Heart left ventricle (tissue), 16 donors: ENCODE measurements at regions not wholly inside any gene's neighbourhood (a gene's known extent, or its start where the extent isn't known, plus 50 kb on each side); places are given as distances from the start of the nearest gene placed in this dataset.

ENCODE experiments used
- ATAC-seq, 4 donors: fragments of 200-7000 bp; cut with Tn5 transposase; one replicate each; pipeline ENCODE4 v1.9.1; 2020 to 2022; ENCODE audit warnings: moderate library complexity in 4 of 4, mild to moderate bottlenecking in 3 of 4, moderate number of reproducible peaks in 1 of 4
- DNase-seq, 5 donors: peaks; one replicate each; pipeline ENCODE4 v3.0.0-alpha.2; 2020
- H3K27ac ChIP-seq, 12 donors: fragments of 200-600 bp; sonication (generic) in 4 of 12; one replicate each; pipeline versions ENCODE4 v1.5.0 to v1.8.0; 2016 to 2022; ENCODE audit warnings: mild to moderate bottlenecking in 2 of 12
- H3K27me3 ChIP-seq, 9 donors: fragments of 200-600 bp; sonication (generic) in 2 of 9; one replicate each; pipeline versions ENCODE4 v1.5.1 to v1.8.0; 2016 to 2022; ENCODE audit warnings: mild to moderate bottlenecking in 3 of 9
- H3K36me3 ChIP-seq, 9 donors: fragments of 200-600 bp; sonication (generic) in 2 of 9; one replicate each; pipeline versions ENCODE4 v1.5.0 to v1.8.0; 2018 to 2022; ENCODE audit warnings: mild to moderate bottlenecking in 2 of 9
- H3K4me1 ChIP-seq, 12 donors: fragments of 200-600 bp; sonication (generic) in 4 of 12; one replicate each; pipeline versions ENCODE4 v1.5.0 to v1.8.0; 2016 to 2022; ENCODE audit warnings: mild to moderate bottlenecking in 3 of 12
- H3K4me3 ChIP-seq, 12 donors: fragments of 200-600 bp; sonication (generic) in 4 of 12; one replicate each; pipeline versions ENCODE4 v1.5.0 to v1.8.0; 2017 to 2022; ENCODE audit warnings: mild to moderate bottlenecking in 9 of 12, moderate library complexity in 4 of 12
- H3K9me3 ChIP-seq, 12 donors: fragments of 200-600 bp; sonication (generic) in 4 of 12; one replicate each; pipeline versions ENCODE4 v1.5.0 to v1.8.0; 2016 to 2022; ENCODE audit warnings: mild to moderate bottlenecking in 1 of 12
- CTCF ChIP-seq, 12 donors: fragments of 200-600 bp; sonication (generic) in 4 of 12; IDR thresholded peaks; one replicate each; pipeline versions ENCODE4 v1.5.0 to v1.8.0; 2018 to 2022; ENCODE audit warnings: antibody characterized with exemption in 12 of 12, mild to moderate bottlenecking in 5 of 12
- POLR2A ChIP-seq, 2 donors: fragments of 450-650 bp; IDR thresholded peaks; one replicate each; pipeline ENCODE4 v1.6.1; 2017; ENCODE audit warnings: antibody characterized with exemption in 2 of 2, mild to moderate bottlenecking in 2 of 2, moderate library complexity in 2 of 2
- WGBS, 4 donors: extraction: QIAGEN DNeasy Blood & Tissue Kit in 2 of 4; methylation state at CpG; one replicate each; pipeline versions ENCODE4 v1.1.5 to v1.1.7; 2013 to 2018; 5-methylcytosine and 5-hydroxymethylcytosine counted together
- intact Hi-C, 10 donors: fragments of 100-400 bp; cut with DNase I; formaldehyde crosslinking; loops; one replicate each; pipeline versions ENCODE4 v1.11.1 to v1.14.2; 2022
- donor health status: ischemic (EF 13 %, LVEDD 7.1; RV severe dilation, severe dysfunction).
- donor health status: healthy with polysubstance abuse.
- donor health status: DM: no; HTN: yes; CAD: no.
- donor health status: DM: no; HTN: no; CAD: no.
- donor health status: ischemic (EF 25% LVEDD 6.9; RV normal size, moderate dysfunction).
- donor health status: ischemic (EF 25% LVEDD 5.7; RV mildly dilated, moderate dysfunction).
- donor health status: healthy.
- donor health status: DM: yes; HTN: yes; CAD: no.
- donor health status: ischemic (EF 35%, LVEDD 5.7; RV mildly dilated, moderate dysfunction).
- donor health status: nonischemic (EF 11% LVEDD 7.7; RV severe dilation, severe dysfunction).
- donor health status: DM: yes; HTN: yes; CAD: no.
- donor health status: PGD.
- donor health status: ischemic (EF 29% LVEDD 5.4; RV normal size, mild dysfunction).
- donor health status: nonischemic (EF 23%, LVEDD 6.1; RV moderate dilation, normal function).

- DNase-seq, result peak in 1 of 5 donors; percentile 27
- intact Hi-C loops, result loop anchor here in 9 of 10 donors (5.0 to 10.0 kb wide), 6 partner anchors 156 to 796 kb away; partner anchors contain the start of gene DIO2 (in 1 of the 9)
- ATAC-seq, result peak in 3 of 4 donors; percentile 45 to 55 (median 54)
Observed at GRCh38 chr14:80055667-80056496, 155.4 kb downstream of the DIO2 start.

GRCh38 chr14:80055226-80055625 is 156.1 kb downstream of the DIO2 start:
- WGBS, 4 donors, result 60 to 84% (median 67%) methylated on average over 1 of the region's 1 CpG
- Histone ChIP-seq H3K4me3 (no peak overlapping the region), H3K36me3 (no peaks in the 10 kb centered on the region), H3K4me1 (peaks cover 0 to 5% (median 0%) of the 10 kb centered on the region in 12 donors), H3K27me3 (no peaks in the 10 kb centered on the region), H3K9me3 (peaks cover 0 to 22% (median 2%) of the 10 kb centered on the region in 12 donors), H3K27ac (no peak overlapping the region)
- DNase-seq, result no peak
- TF ChIP-seq POLR2A (IDR thresholded peaks at IDR 0.05) (no peak), CTCF (IDR thresholded peaks at IDR 0.05) (no peak)
- ATAC-seq, result no peak
- intact Hi-C loops, result loop anchor here in 9 of 10 donors (5.0 to 10.0 kb wide), 6 partner anchors 157 to 797 kb away; partner anchors contain the start of gene DIO2 (in 1 of the 9)

More at GRCh38 chr14:80055667-80056496, 155.4 kb downstream of the DIO2 start:
- H3K4me1 ChIP-seq, result peaks cover 0 to 5% (median 0%) of the 10 kb centered on the region in 12 donors
- 61 to 68% (median 65%) methylated on average over 7 of the region's 7 CpGs for WGBS, 4 donors
- H3K9me3 ChIP-seq, result peaks cover 0 to 21% (median under 1%) of the 10 kb centered on the region in 12 donors
- TF ChIP-seq POLR2A (IDR thresholded peaks at IDR 0.05) (no peak), CTCF (IDR thresholded peaks at IDR 0.05) (peak; percentile 24 to 72 (median 52))
- no peak overlapping the region for H3K4me3 ChIP-seq
- peak overlapping the region in 1 of 12 donors; percentile 16 for H3K27ac ChIP-seq
- H3K36me3 ChIP-seq, result no peaks in the 10 kb centered on the region
- H3K27me3 ChIP-seq, result no peaks in the 10 kb centered on the region

GRCh38 chr14:80054020-80054419 is 157.3 kb downstream of the DIO2 start:
- DNase-seq (no peak), ATAC-seq (no peak)
- WGBS, 4 donors, result 76 to 87% (median 81%) methylated on average over 3 of the region's 3 CpGs
- no peaks in the 10 kb centered on the region for H3K36me3 ChIP-seq
- peaks cover 0 to 22% (median 2%) of the 10 kb centered on the region in 12 donors for H3K9me3 ChIP-seq
- intact Hi-C loops, result loop anchor here in 2 of 10 donors (10.0 kb wide), 2 partner anchors 311 to 791 kb away; no protein-coding TSS in a partner anchor
- no peak overlapping the region for H3K27ac ChIP-seq
- H3K4me3 ChIP-seq, result no peak overlapping the region
- H3K4me1 ChIP-seq, result peaks cover 0 to 5% (median 0%) of the 10 kb centered on the region in 12 donors
- no peak for TF ChIP-seq CTCF (IDR thresholded peaks at IDR 0.05)
- no peak for TF ChIP-seq POLR2A (IDR thresholded peaks at IDR 0.05)
- no peaks in the 10 kb centered on the region for H3K27me3 ChIP-seq

- 81 to 88% (median 86%) methylated on average over 2 of the region's 2 CpGs for WGBS, 4 donors
- no peaks in the 10 kb centered on the region for H3K4me1 ChIP-seq
- H3K4me3 ChIP-seq, result no peak overlapping the region
- peaks cover 0 to 22% (median 2%) of the 10 kb centered on the region in 12 donors for H3K9me3 ChIP-seq
- TF ChIP-seq CTCF (IDR thresholded peaks at IDR 0.05) (no peak), POLR2A (IDR thresholded peaks at IDR 0.05) (no peak)
- no peaks in the 10 kb centered on the region for H3K27me3 ChIP-seq
- intact Hi-C loops, result no loop called here
- DNase-seq (no peak), ATAC-seq (no peak)
- H3K27ac ChIP-seq, result no peak overlapping the region
- no peaks in the 10 kb centered on the region for H3K36me3 ChIP-seq
Observed at GRCh38 chr14:80049055-80049454, 162.2 kb downstream of the DIO2 start.
